AG09309 (cell line): ENCODE measurements at regions not wholly inside any gene's neighbourhood (a gene's known extent, or its start where the extent isn't known, plus 50 kb on each side); places are given as distances from the start of the nearest gene placed in this dataset.

Experiments used
- DNase-seq: peaks from one replicate; pipeline ENCODE4 v3.0.0-alpha.2; 2010; ENCODE audit warnings: low read depth
- H3K4me3 ChIP-seq: 2 replicates; pipeline ENCODE4 v1.5.1; 2011; ENCODE audit warnings: mild to moderate bottlenecking, low read depth, low read length, moderate library complexity; ENCODE audit not compliant: control insufficient read depth
- TF ChIP-seq, protein P1 (sequence below): IDR thresholded peaks from 2 replicates; pipeline ENCODE4 v1.5.1; 2011; ENCODE audit warnings: mild to moderate bottlenecking, low read depth, low read length, inconsistent platforms; ENCODE audit not compliant: insufficient read depth, control insufficient read depth; ENCODE audit errors: missing control alignments

DNA sequence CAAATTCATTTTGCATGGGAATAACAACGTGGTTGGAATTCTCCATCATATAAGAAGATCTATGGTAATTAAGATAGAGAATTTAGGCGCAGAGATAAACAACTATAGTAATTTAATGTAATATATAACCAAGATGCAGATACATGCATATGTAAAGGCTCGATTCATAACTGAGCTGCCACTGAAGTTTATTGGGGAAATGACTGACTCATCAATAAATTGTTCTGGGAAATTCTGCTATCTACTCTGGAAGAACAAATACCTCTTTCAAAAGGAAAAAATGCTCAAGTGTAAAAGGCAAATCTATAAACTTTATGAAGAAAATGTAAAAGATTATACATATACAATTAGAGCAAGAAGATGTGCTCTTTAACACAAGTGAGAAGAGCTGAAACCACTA lies 596.4 kb downstream of the MMUT start:
- no peak for DNase-seq
- TF ChIP-seq, protein P1, sequence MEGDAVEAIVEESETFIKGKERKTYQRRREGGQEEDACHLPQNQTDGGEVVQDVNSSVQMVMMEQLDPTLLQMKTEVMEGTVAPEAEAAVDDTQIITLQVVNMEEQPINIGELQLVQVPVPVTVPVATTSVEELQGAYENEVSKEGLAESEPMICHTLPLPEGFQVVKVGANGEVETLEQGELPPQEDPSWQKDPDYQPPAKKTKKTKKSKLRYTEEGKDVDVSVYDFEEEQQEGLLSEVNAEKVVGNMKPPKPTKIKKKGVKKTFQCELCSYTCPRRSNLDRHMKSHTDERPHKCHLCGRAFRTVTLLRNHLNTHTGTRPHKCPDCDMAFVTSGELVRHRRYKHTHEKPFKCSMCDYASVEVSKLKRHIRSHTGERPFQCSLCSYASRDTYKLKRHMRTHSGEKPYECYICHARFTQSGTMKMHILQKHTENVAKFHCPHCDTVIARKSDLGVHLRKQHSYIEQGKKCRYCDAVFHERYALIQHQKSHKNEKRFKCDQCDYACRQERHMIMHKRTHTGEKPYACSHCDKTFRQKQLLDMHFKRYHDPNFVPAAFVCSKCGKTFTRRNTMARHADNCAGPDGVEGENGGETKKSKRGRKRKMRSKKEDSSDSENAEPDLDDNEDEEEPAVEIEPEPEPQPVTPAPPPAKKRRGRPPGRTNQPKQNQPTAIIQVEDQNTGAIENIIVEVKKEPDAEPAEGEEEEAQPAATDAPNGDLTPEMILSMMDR, result no peak
- H3K4me3 ChIP-seq, result no peak overlapping the region

DNA sequence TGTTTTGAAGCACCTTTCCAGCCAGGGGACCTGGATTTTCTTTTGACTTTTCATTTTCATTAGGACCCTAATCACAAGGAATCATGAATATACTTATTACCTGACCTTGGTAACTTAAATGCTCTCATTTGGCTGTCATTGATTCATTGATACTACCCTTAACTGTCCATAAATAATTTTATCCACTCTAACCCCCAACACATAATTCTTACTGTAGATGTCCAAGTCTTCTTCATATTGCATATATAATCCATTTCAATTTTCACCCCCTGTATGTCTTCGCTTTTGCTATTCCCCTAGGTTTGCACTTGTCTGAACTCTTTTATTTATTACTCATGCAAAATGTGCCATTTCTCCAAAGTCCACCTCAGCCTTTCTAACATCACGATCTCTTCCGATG lies 602.9 kb downstream of the MMUT start:
- H3K4me3 ChIP-seq, result no peak overlapping the region
- DNase-seq, result no peak
- TF ChIP-seq, protein P1, result no peak

DNA sequence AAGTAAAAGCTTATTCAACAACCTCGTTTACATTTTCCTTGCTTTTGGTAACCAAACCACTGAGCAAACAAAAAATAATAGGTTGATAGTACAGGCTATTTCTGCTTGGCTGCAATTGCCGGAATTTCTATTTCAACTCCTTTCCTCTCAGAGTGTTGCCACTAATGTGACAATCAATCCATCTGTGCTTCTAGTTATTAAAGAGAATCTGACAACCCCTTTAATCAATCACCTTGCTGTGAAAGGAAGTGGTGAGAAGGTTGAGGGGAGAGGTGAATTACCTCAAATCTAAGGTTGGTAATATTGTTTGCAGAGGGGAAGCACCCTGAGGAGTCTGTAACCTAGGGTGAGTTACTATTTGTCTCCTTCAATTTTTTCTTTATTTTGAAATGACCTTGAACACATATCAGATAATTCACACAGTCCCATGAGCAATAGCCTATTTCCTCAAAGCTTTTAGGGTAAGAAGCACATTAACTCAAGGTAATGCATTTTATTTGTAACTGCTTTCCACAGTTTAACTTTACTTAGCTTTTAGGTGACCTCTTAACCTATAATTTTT lies 603.4 kb downstream of the MMUT start:
- no peak overlapping the region for H3K4me3 ChIP-seq
- TF ChIP-seq, protein P1, result no peak
- no peak for DNase-seq

DNA sequence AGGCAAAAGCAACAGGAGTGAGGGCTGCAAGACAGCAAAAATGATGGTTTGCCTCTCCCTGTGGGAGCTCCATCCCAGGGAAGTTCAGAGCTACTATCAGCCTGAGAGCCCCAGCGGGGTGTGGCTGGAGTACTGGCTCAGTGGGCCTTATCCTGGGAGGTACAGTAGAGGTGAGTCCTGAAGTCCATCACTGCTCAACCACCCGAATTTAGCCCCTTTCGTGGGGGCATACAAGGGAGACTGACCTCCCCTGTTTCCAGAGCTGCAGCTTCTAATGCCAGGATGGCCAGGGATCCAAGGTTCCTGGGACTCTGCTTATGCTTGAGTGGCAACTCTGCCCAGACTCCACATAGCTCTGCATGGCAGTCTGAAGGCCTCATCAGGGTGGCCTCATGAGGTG lies 617.8 kb downstream of the MMUT start:
- DNase-seq, result no peak
- TF ChIP-seq, protein P1, result no peak
- H3K4me3 ChIP-seq, result no peak overlapping the region

DNA sequence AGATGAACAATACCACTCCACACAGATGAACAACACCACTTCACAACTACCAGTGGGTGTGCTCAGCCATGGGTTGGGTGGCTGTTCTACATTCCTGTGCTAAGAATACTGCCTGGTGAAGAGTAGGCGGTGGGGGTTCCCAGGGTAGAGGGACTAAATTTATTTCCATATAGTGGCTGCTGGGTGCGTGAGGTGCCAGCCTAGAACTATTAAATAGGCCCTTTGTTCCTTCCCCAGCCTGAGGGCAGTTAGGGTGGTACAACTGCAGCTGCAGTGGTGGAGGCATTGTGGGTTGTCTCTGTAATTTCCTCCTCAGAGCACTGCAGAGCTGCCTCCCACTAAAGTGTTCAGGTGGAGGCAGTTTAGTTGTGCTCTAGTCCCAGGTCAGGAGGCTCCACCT lies 618.4 kb downstream of the MMUT start:
- DNase-seq, result no peak
- TF ChIP-seq, protein P1, result no peak
- H3K4me3 ChIP-seq, result no peak overlapping the region

DNA sequence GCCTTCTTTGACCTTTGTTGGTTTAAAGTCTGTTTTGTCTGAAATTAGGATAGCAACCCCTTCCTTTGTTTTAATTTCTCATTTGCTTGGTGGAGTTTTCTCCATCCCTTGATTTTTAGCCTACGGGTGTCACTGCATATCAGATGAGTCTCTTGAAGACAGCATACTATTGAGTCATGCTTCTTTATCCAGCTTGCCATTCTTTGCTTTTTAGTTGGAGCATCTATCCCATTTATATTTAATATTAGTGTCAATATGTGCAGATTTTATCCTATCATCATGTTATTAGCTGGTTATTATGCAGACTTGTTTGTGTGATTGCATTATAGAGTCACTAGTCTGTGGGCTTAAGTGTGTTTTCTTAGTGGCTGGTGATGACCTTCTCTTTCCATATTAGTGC lies 622.2 kb downstream of the MMUT start:
- H3K4me3 ChIP-seq, result no peak overlapping the region
- TF ChIP-seq, protein P1, result no peak
- DNase-seq, result no peak

DNA sequence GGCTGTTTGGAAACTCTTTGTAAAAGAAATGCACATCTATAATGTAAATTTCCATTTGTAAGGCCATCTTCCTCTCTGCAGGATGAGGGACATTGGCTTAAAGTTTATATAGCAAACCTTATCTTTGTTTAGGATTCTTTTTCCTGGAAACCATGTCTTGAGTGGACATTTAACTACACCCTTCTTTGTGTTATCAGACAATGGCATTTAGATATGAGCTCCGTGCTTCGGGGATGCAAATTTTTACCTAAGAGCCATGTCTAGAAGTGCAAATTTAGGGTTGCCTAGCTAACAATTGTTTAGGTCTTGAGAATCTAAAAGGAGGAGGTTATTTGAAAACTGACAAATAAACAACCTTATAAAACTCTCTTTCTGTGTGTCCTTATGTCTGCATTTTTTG lies 623.8 kb downstream of the MMUT start:
- no peak overlapping the region for H3K4me3 ChIP-seq
- DNase-seq, result no peak

More for the DNA sequence above, 623.8 kb downstream of the MMUT start:
- TF ChIP-seq, protein P1, result no peak
